OCI-LY3 (cell line): ENCODE measurements at regions not wholly inside any gene's neighbourhood (a gene's known extent, or its start where the extent isn't known, plus 50 kb on each side); places are given as distances from the start of the nearest gene placed in this dataset.

ENCODE experiments used
- EZH2phosphoT487 ChIP-seq: fragments of 200-600 bp; shearing (Covaris generic); IDR thresholded peaks from 2 replicates; pipeline ENCODE4 v1.6.1; 2018; ENCODE audit warnings: antibody characterized with exemption, mixed run types, low read depth
- TF ChIP-seq, protein P1 (sequence below): fragments of 200-600, 300-600 bp; sonication (generic); IDR thresholded peaks from 2 replicates; pipeline ENCODE4 v1.5.1; 2014; ENCODE audit warnings: antibody characterized with exemption, low read length, low read depth

DNA sequence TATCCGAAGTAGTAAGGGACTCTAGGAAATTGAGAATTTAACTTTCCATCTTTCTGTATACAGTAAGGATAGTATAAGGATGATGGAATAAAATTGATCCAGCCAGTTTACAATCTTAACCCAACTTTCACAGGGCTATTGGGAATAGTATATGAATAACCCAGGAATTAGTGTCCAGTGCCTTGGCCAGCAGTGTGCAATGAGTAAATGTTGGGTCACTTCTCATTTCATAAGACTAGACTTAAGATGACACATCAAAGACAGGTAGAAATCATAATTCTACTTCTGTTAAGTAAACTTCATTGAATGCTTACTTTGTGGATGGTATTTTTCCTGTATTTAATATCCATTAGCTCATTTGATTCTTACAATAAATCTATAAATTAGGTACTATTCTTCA, 949.6 kb upstream of the GOT2 start:
- TF ChIP-seq, protein P1, sequence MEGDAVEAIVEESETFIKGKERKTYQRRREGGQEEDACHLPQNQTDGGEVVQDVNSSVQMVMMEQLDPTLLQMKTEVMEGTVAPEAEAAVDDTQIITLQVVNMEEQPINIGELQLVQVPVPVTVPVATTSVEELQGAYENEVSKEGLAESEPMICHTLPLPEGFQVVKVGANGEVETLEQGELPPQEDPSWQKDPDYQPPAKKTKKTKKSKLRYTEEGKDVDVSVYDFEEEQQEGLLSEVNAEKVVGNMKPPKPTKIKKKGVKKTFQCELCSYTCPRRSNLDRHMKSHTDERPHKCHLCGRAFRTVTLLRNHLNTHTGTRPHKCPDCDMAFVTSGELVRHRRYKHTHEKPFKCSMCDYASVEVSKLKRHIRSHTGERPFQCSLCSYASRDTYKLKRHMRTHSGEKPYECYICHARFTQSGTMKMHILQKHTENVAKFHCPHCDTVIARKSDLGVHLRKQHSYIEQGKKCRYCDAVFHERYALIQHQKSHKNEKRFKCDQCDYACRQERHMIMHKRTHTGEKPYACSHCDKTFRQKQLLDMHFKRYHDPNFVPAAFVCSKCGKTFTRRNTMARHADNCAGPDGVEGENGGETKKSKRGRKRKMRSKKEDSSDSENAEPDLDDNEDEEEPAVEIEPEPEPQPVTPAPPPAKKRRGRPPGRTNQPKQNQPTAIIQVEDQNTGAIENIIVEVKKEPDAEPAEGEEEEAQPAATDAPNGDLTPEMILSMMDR = no peak
- no peak for TF ChIP-seq EZH2phosphoT487
